Bronchial epithelial cell (primary cell): ENCODE measurements at regions not wholly inside any gene's neighbourhood (a gene's known extent, or its start where the extent isn't known, plus 50 kb on each side); places are given as distances from the start of the nearest gene placed in this dataset.
A peak's percentile ranks its signal among the peaks of the same experiment; 100 is the strongest.

Experiments used
- DNase-seq: peaks from one replicate; pipeline ENCODE4 v3.0.0-alpha.2; 2010; ENCODE audit warnings: low read depth
- FAIRE-seq: peaks from 2 replicates; lab custom pipeline; 2011; peaks lifted over from hg19 to GRCh38; lab: Jason Lieb, UNC
- H3K27me3 ChIP-seq: 2 replicates; pipeline ENCODE4 v1.5.1; 2011; ENCODE audit warnings: low read length; ENCODE audit not compliant: control insufficient read depth, insufficient read depth
- H3K36me3 ChIP-seq: 2 replicates; pipeline ENCODE4 v1.5.1; 2011; ENCODE audit warnings: low read length; ENCODE audit not compliant: control insufficient read depth, insufficient read depth
- H3K4me3 ChIP-seq: 2 replicates; pipeline ENCODE4 v1.5.1; 2011; ENCODE audit warnings: mild to moderate bottlenecking, low read depth, low read length, control low read depth
- TF ChIP-seq, protein P1 (sequence below): IDR thresholded peaks from 2 replicates; pipeline ENCODE4 v1.5.1; 2011; ENCODE audit warnings: mild to moderate bottlenecking, moderate library complexity, low read length, control low read depth, inconsistent platforms; ENCODE audit not compliant: insufficient read depth, severe bottlenecking

DNA sequence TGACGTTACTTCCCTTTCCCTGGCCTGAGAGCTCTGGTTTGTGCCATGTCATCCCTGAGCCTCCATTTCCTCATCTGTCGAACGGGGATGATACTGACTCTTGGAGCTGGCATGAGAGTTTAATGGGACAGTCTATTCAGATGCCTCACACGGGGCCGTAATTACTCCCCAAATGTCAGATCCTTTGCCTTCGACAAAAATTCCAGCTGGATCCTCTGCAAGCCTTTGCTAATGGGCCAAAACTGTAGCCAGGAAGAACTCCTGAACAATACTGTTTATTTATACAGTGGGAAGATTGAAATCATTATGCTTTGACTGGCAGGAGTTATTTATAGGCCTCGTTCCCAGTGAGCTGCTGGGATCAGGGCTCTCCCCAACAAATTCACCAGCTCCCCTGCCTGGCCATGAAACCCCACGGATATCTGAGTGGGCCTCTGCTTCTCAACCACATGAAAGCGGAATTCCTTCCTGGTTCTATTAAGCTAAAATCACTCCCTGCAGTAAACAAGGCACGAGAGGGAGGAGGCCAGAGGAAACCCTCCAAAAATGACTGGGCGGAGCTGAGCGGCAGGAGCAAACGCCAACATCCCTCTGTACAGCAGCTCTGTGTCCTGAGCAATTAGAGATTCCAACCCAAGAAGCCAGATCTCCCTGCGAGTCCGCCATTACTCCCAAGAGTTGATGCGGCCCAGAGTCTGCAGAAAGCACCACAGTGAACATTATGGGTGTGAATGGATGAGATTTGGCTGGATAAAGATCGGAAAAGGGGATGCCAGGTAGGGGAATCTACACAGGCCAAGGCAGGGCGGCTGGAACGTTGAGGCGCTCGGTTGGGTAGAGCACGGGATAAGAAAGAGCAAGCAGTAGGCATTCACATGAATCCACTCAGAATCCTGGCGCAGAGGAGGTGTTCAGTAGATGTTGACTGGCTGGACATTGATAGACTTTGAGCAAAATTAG, 326.1 kb downstream of the BCL11B start:
- H3K27me3 ChIP-seq, result no peaks in the 10 kb centered on the region
- DNase-seq (no peak), FAIRE-seq (no peak)
- TF ChIP-seq, protein P1, sequence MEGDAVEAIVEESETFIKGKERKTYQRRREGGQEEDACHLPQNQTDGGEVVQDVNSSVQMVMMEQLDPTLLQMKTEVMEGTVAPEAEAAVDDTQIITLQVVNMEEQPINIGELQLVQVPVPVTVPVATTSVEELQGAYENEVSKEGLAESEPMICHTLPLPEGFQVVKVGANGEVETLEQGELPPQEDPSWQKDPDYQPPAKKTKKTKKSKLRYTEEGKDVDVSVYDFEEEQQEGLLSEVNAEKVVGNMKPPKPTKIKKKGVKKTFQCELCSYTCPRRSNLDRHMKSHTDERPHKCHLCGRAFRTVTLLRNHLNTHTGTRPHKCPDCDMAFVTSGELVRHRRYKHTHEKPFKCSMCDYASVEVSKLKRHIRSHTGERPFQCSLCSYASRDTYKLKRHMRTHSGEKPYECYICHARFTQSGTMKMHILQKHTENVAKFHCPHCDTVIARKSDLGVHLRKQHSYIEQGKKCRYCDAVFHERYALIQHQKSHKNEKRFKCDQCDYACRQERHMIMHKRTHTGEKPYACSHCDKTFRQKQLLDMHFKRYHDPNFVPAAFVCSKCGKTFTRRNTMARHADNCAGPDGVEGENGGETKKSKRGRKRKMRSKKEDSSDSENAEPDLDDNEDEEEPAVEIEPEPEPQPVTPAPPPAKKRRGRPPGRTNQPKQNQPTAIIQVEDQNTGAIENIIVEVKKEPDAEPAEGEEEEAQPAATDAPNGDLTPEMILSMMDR, result no peak
- H3K4me3 ChIP-seq, result no peak overlapping the region
- no peaks in the 10 kb centered on the region for H3K36me3 ChIP-seq

GRCh38 chr14:98946940-98947339, 325.1 kb downstream of the BCL11B start:
- Histone ChIP-seq H3K4me3 (no peak overlapping the region), H3K27me3 (no peaks in the 10 kb centered on the region), H3K36me3 (no peaks in the 10 kb centered on the region)
- DNase-seq (no peak), FAIRE-seq (no peak)
- TF ChIP-seq, protein P1, result no peak

- no peak overlapping the region for H3K4me3 ChIP-seq
- no peaks in the 10 kb centered on the region for H3K27me3 ChIP-seq
- DNase-seq (no peak), FAIRE-seq (no peak)
- TF ChIP-seq, protein P1, result no peak
- no peaks in the 10 kb centered on the region for H3K36me3 ChIP-seq
These were observed 323.9 kb downstream of the BCL11B start for GRCh38 chr14:98947911-98948595.

- DNase-seq, result no peak
- no peak for FAIRE-seq
- Histone ChIP-seq H3K27me3 (no peaks in the 10 kb centered on the region), H3K4me3 (no peak overlapping the region), H3K36me3 (no peaks in the 10 kb centered on the region)
- TF ChIP-seq, protein P1, result no peak
These were observed 322.9 kb downstream of the BCL11B start for GRCh38 chr14:98949051-98949450.

- FAIRE-seq (peak; percentile 92), DNase-seq (no peak)
- TF ChIP-seq, protein P1, result no peak
- no peaks in the 10 kb centered on the region for H3K36me3 ChIP-seq
- H3K4me3 ChIP-seq, result no peak overlapping the region
- no peaks in the 10 kb centered on the region for H3K27me3 ChIP-seq
These were observed 322.4 kb downstream of the BCL11B start for GRCh38 chr14:98949481-98950135.
